ENCODE measurements at regions not wholly inside any gene's neighbourhood (a gene's known extent, or its start where the extent isn't known, plus 50 kb on each side); places are given as distances from the start of the nearest gene placed in this dataset.

GRCh38 chr11:44483919-44484610 is 81.4 kb upstream of the CD82 start:
- TF ChIP-seq CTCF (IDR thresholded peaks at IDR 0.05) (no peak), POLR2A (IDR thresholded peaks at IDR 0.05) (no peak)

Measured in tibial nerve (tissue), 3 donors.